Endothelial cell of hepatic sinusoid (primary cell): ENCODE measurements at regions not wholly inside any gene's neighbourhood (a gene's known extent, or its start where the extent isn't known, plus 50 kb on each side); places are given as distances from the start of the nearest gene placed in this dataset.

Experiments
- in situ Hi-C: cut with HindIII; loops from 2 replicates; pipeline ENCODE4 v1.10.0; 2017; ENCODE audit warnings: low sequenced_read_pairs

- in situ Hi-C loops, result no loop called here
Observed at GRCh38 chr3:70849911-70850699, 537.7 kb upstream of the MDFIC2 start.

DNA sequence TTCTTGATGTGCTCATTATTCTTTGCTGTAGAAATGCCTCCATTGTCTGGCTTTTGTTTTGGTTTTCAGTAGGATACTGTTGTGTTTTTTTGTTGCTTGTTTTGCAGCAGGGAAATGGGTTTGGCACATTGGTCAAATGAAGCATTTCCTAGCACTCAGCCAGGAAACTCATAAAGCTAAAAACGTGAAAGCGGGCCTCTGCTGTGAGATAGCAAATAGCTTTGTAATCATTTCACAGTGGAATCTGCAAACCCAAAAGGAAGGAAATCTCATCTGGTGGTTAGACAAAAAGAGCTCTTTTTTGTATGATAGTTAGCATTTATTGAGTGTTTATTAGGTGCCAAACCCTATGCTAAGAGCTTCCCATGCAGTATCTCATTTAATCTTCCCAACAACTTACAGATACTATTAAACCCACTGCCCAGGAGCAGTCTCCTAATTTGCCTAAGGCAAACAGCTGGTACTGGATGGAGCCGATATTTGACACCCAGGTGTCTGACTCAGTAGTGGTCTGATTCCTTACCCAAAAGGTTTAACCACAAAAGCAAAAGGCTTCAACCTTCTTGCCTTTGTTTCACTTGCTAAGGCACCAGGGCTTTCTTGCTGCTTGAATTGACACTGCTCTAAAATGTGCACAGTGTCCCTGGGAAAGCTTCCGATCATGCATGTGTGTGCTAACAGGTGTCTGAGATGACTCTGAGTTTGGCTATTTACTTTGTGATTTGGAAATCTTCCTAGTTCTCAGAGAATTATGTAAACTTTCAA is 527.9 kb upstream of the MDFIC2 start:
- in situ Hi-C loops, result no loop called here

DNA sequence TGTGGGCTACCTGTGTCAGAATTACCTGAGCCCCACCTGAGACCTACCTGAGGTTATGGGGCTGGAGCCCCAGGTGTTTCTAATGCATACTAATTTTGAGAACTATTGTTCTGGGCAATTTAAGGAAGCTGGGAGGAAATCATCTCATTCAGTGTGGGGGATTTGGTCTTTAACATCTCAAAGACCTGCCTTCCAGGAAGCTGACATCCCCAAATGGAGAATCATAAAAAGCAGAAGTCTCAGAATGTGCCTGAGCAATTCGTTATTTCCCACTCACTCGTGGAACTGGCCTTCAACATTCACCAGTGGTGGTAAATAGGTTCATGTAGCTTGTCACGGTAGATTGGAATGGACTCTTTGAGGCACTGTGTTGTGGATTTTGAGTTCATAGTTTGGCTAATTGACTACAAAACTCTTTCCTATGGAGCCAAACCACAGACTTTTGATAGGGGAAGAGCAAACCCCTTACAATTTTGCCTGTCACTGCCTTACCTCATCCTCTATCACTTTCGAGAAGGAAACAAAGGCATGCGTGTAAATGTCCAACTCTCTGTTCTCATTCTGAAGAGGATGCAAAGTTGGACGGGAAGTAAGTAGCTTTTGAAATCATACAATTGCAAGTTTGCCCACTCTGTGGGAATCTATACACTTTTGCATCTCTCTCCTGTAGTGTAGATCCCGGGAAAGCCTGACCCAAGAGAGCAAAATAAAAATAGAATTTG is 521.0 kb upstream of the MDFIC2 start:
- in situ Hi-C loops, result no loop called here

- in situ Hi-C loops, result no loop called here
Observed at GRCh38 chr3:70832834-70833205, 520.4 kb upstream of the MDFIC2 start.

DNA sequence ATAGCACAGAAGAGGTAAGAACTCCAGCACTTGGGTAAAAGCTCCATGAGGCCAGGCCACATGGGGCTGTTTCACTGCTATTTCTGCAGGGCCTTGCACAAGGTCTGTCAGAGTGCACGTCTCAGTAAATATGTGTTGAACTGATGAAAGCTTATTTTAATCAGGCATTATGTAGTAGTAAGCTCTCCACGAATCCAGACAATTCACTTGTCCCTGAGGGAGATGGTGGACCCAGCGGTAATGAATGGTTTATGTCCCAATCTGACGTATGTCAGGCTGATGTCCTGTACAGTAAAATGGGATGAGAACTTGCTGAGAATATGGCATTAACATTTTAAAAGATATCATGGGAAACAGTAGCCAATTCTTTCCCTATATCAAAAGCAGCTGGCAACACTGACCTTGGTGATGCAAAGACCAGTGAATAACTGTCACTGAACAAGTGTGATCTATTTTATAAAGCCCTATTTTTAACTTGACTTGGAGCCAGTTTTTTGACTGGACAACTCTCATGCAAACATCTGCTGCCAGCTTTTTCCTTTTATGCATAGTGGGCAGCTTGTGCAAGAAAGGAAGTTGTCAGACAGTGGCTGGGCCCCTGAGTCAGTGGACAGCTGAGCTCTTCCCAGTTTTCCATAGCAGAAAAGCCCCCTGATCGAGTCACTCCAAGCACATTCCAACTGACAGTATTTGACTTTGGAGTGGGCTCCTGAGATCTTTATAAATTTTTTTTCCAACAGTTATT is 519.8 kb upstream of the MDFIC2 start:
- in situ Hi-C loops, result no loop called here

- in situ Hi-C loops, result no loop called here
Observed at GRCh38 chr3:70829092-70829491, 516.7 kb upstream of the MDFIC2 start.

- in situ Hi-C loops, result no loop called here
Observed at GRCh38 chr3:70824773-70825172, 512.3 kb upstream of the MDFIC2 start.

- in situ Hi-C loops, result no loop called here
Observed at GRCh38 chr3:70824078-70824477, 511.6 kb upstream of the MDFIC2 start.

DNA sequence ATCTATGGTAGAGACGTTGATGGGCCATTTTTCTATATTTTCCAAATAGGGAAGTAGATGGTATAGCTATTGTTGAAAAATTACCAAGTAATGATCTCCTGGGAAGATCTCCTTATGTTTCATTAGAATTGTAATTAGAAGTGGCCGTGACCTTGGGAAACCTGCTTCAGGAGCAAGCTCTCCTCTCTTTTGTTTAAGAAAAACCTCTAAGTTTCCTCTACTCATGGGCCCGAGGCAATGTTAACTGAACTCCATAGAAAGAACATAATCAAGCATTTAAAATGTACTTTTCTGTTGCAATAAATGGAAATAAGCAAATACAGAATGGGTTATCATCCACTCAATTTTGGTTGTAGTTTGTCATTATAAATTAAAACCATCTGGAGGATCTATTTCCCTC is 511.2 kb upstream of the MDFIC2 start:
- in situ Hi-C loops, result no loop called here

- in situ Hi-C loops, result no loop called here
Observed at GRCh38 chr3:70822669-70823068, 510.2 kb upstream of the MDFIC2 start.

GRCh38 chr3:70821602-70822001 is 509.2 kb upstream of the MDFIC2 start:
- in situ Hi-C loops, result no loop called here

- in situ Hi-C loops, result no loop called here
Observed at GRCh38 chr3:70820397-70820796, 508.0 kb upstream of the MDFIC2 start.

DNA sequence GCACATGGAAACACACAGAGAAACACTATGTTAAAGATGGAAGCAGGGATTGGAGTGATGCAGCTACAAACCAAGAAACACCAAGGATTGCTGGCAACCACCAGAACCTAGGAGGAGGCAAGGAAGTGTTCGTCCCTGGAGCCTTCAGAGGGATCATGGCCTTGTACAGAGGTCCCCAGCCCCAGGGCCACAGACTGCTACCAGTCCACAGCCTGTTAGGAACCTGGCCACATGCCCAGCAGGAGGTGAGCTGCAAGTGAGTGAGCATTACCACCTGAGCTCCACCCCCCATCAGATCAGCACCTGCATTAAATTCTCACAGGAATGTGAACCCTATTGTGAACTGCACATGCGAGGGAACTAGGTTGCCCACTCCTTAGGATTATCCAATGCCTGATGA is 505.7 kb upstream of the MDFIC2 start:
- in situ Hi-C loops, result no loop called here

DNA sequence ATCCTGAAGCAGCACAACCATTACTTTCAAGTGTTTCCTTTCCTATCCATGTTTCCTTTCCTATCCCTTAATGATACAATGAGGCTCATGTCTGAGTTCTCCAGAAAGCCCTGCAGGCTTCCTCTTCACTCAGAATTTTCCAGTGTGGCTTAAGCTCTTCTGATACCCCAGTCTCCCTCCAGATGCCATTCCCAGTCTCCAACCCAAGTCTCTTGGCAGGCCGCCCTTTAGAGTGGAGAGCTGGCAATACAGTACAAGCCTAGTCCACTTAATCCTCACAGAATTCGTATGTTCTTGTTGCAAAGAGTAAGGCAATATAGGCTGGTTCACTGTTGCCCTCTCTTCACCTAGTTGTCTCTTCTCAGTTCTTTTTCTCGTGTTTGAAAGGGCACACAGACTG is 503.9 kb upstream of the MDFIC2 start:
- in situ Hi-C loops, result no loop called here

- in situ Hi-C loops, result no loop called here
Observed at GRCh38 chr3:70815817-70816216, 503.4 kb upstream of the MDFIC2 start.

DNA sequence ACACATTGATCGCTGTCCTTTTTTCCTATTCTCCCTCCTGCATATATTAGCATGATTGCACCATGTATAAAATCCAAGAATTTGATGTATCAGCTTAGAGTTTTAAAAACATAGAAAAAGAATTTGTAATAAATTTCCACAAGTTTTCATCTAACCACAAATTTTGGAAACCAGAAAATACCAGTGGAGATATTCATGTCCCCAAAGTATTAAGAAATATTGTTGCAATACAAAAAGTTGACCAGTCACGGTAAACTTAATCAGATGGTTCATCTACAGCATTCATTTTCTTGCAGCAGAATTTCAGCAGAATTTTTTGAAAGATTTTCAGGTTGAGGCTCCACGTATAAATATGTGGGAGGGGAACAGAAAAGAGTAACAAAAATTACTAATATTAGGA is 500.9 kb upstream of the MDFIC2 start:
- in situ Hi-C loops, result no loop called here

DNA sequence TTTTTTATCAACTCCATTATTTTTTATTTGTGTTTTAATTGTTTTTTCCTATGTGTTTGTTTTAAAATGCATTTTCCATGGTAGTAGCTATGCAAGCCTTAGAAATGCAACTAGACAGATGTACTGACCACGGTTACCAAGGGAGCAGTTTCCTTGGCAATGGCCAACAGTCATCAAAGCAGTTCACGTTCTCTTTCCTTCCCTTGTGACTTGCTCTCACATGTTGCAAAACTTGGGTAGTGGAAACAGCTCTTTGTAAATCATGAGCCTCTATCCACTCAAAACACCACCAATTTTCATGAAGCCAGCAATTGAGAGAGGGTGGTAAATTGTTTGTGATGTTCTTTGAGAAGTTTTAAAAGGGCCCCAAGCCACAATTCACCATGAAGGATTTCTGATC is 499.4 kb upstream of the MDFIC2 start:
- in situ Hi-C loops, result no loop called here

GRCh38 chr3:70808881-70809280 is 496.4 kb upstream of the MDFIC2 start:
- in situ Hi-C loops, result no loop called here

DNA sequence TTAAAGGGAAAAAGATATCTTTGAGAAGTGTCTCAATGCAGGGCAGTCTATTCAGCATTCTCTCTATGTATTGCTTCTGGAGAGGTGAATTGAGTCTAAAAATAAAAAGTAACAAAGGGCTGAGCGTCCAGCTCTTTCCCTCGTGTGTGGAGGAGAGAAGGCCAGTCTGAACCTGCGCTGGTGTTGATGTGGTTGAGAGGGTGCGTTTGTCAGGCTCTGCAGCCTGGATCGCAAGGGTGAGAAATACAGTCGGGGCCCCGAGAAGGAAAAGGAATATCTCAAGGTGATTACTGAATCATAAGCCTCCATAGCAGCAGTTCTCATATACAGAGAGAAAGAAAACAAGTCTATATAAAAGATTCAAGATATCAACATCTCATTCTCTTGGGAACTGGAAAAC is 494.1 kb upstream of the MDFIC2 start:
- in situ Hi-C loops, result no loop called here

DNA sequence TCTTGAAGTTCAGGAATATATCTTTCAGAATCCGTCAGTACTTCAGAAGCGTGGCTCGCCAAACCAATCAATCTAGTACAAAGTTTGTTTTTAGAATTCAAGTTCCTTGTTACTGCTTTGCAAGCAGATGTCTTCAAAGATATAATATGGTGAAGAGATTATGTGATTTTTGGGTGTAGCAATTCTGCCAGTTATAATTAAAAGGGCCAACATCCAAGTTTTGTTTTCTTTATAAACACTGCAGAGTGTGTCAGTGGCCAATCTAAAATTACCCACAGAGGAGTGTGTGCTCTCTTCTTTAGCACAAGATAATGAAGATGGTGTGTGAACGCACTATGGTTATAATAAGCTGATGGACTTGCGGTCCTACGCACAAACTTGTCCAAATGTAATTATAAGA is 493.6 kb upstream of the MDFIC2 start:
- in situ Hi-C loops, result no loop called here
